ENCODE measurements at regions not wholly inside any gene's neighbourhood (a gene's known extent, or its start where the extent isn't known, plus 50 kb on each side); places are given as distances from the start of the nearest gene placed in this dataset.

DNA sequence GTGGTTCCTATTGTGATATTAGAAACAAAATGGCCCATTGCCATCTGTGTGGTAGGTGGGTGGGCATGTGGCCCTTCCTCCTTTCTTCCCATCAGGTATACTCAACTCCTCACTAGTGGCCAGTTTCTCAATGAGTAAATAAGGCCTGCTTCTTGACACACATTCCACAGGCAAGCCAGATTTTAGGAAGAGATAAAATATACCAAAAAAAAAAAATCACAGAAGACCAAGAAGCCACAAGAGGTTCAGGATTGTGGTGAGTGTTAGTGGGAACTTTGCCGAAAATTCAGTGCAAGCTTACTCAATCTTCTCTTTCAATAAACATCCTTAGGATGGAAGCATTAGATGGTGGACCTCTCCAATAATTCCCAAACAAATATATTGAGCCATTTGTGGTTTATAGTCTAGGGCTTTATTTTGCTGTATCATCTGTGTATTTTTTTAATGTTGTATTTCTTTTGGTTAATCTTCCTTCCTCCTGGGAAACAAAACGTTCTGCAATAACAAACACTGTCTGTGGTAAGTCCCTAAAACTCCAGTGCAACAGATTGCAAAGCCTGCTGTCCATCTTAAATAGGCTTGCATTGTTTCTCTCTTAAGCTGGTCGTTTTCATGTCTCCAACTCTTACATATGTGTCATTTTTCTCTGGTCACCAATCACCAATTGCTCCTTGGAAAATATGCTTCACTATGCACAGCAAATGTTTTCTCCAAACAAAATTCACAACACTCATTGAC lies 289.9 kb upstream of the KITLG start:
- Histone ChIP-seq H3K9ac (ENCODE audit: insufficient read depth in 1 of 2, low read length in 2 of 2) (no peak overlapping the region), H3K9me3 (ENCODE audit: control insufficient read depth in 4 of 4, insufficient read depth in 3 of 4, low read length in 3 of 4) (no peaks in the 10 kb centered on the region), H3K27ac (ENCODE audit: low read depth in 1 of 2, low read length in 1 of 2) (peak overlapping the region in 1 of 2 donors; percentile 17), H3K27me3 (ENCODE audit: control insufficient read depth in 3 of 3, insufficient read depth in 3 of 3, low read length in 2 of 3) (peaks cover 0 to 1% (median 0%) of the 10 kb centered on the region in 3 donors), H3K36me3 (ENCODE audit: control insufficient read depth in 4 of 4, insufficient read depth in 4 of 4, low read length in 4 of 4) (no peaks in the 10 kb centered on the region), H3K4me3 (no peak overlapping the region), H3K4me1 (ENCODE audit: control insufficient read depth in 5 of 5, insufficient read depth in 5 of 5, low read length in 5 of 5) (peaks cover 0 to 19% (median 2%) of the 10 kb centered on the region in 5 donors)
- no peak for DNase-seq
- TF ChIP-seq, protein P1, sequence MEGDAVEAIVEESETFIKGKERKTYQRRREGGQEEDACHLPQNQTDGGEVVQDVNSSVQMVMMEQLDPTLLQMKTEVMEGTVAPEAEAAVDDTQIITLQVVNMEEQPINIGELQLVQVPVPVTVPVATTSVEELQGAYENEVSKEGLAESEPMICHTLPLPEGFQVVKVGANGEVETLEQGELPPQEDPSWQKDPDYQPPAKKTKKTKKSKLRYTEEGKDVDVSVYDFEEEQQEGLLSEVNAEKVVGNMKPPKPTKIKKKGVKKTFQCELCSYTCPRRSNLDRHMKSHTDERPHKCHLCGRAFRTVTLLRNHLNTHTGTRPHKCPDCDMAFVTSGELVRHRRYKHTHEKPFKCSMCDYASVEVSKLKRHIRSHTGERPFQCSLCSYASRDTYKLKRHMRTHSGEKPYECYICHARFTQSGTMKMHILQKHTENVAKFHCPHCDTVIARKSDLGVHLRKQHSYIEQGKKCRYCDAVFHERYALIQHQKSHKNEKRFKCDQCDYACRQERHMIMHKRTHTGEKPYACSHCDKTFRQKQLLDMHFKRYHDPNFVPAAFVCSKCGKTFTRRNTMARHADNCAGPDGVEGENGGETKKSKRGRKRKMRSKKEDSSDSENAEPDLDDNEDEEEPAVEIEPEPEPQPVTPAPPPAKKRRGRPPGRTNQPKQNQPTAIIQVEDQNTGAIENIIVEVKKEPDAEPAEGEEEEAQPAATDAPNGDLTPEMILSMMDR (IDR thresholded peaks at IDR 0.05; ENCODE audit: control extremely low read depth, extremely low read depth) = no peak
- WGBS, 2 donors = 17 to 35% methylated on average over 3 of the region's 3 CpGs
- ATAC-seq (ENCODE audit: insufficient read depth, low FRiP score) = peak; percentile 49

DNA sequence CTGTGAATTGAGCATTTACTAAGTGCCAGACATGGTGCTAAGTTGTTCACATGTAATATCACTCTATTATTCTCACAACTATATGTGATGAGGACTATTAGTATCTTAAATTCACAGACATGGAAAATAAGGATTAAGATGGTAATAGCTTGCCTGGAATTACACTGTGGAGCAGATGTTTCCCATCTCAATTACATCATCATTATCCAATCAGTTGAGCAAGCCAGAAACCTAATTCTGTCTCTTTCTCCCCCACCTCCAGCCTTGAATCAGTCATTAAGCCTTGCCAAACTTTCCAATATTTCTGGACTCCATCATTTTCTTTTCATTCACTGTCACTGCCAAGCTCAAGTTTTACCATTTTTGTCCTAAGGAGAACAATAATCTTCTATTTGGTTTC lies 287.8 kb upstream of the KITLG start:
- H3K27ac ChIP-seq (ENCODE audit: low read depth in 1 of 2, low read length in 1 of 2) = no peak overlapping the region
- no peaks in the 10 kb centered on the region for H3K27me3 ChIP-seq (ENCODE audit: control insufficient read depth in 3 of 3, insufficient read depth in 3 of 3, low read length in 2 of 3)
- DNase-seq (peak; percentile 15 to 94 (median 90)), ATAC-seq (ENCODE audit: insufficient read depth, low FRiP score) (no peak)
- no peaks in the 10 kb centered on the region for H3K36me3 ChIP-seq (ENCODE audit: control insufficient read depth in 4 of 4, insufficient read depth in 4 of 4, low read length in 4 of 4)
- H3K9me3 ChIP-seq (ENCODE audit: control insufficient read depth in 4 of 4, insufficient read depth in 3 of 4, low read length in 3 of 4) = no peaks in the 10 kb centered on the region
- peaks cover 0 to 19% (median 2%) of the 10 kb centered on the region in 5 donors for H3K4me1 ChIP-seq (ENCODE audit: control insufficient read depth in 5 of 5, insufficient read depth in 5 of 5, low read length in 5 of 5)
- TF ChIP-seq, protein P1 (IDR thresholded peaks at IDR 0.05; ENCODE audit: control extremely low read depth, extremely low read depth) = no peak
- no peak overlapping the region for H3K9ac ChIP-seq (ENCODE audit: insufficient read depth in 1 of 2, low read length in 2 of 2)
- no peak overlapping the region for H3K4me3 ChIP-seq

DNA sequence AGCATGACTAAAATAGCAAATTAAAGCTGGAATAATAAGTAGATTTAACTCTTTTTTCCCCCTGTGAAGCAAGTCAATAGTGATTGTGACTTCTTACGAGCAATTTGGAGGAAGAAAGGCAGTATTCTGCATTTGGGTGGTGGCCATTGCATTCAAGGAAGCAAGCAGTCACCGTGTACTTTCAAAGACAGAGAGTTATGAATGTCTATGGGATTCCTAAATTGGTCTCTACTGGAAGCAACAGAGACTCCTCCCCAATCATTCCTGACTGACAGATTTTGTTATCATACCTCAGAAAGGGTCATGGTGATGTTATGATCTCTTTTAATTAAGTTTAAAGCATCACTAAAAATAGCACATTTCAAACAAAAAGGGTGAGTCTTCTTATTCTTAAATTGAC lies 287.2 kb upstream of the KITLG start:
- H3K36me3 ChIP-seq (ENCODE audit: control insufficient read depth in 4 of 4, insufficient read depth in 4 of 4, low read length in 4 of 4) = no peaks in the 10 kb centered on the region
- H3K27me3 ChIP-seq (ENCODE audit: control insufficient read depth in 3 of 3, insufficient read depth in 3 of 3, low read length in 2 of 3) = no peaks in the 10 kb centered on the region
- H3K27ac ChIP-seq (ENCODE audit: low read depth in 1 of 2, low read length in 1 of 2) = no peak overlapping the region
- WGBS, 2 donors = 71 to 83% methylated on average over 2 of the region's 2 CpGs
- no peak overlapping the region for H3K9ac ChIP-seq (ENCODE audit: insufficient read depth in 1 of 2, low read length in 2 of 2)
- peak in 1 of 3 donors; percentile 20 for DNase-seq
- no peak for ATAC-seq (ENCODE audit: insufficient read depth, low FRiP score)
- H3K4me3 ChIP-seq = no peak overlapping the region
- TF ChIP-seq, protein P1 (IDR thresholded peaks at IDR 0.05; ENCODE audit: control extremely low read depth, extremely low read depth) = no peak
- peaks cover 0 to 19% (median 2%) of the 10 kb centered on the region in 5 donors for H3K4me1 ChIP-seq (ENCODE audit: control insufficient read depth in 5 of 5, insufficient read depth in 5 of 5, low read length in 5 of 5)
- H3K9me3 ChIP-seq (ENCODE audit: control insufficient read depth in 4 of 4, insufficient read depth in 3 of 4, low read length in 3 of 4) = no peaks in the 10 kb centered on the region

All from lung (tissue), 11 donors.